Endothelial cell of umbilical vein (primary cell): ENCODE measurements at regions not wholly inside any gene's neighbourhood (a gene's known extent, or its start where the extent isn't known, plus 50 kb on each side); places are given as distances from the start of the nearest gene placed in this dataset.

ENCODE experiments used
- BruUV-seq: library from RNA; stranded (reverse); fragments of 400-500 nt; replicated peaks from 2 replicates; lab custom pipeline; 2021; lab: Mats Ljungman, UMichigan
- CTCF ChIA-PET: fragments of 300-600, 350-600 bp; sonication (Branson Sonifier 250); formaldehyde crosslinking; loops from one replicate; lab custom pipeline; 2021; ENCODE audit warnings: antibody characterized with exemption, inconsistent platforms; lab: Charles Lee
- POLR2A ChIA-PET: fragments of 300-600, 350-600 bp; sonication (Branson Sonifier 250); formaldehyde crosslinking; loops from one replicate; lab custom pipeline; 2021; ENCODE audit warnings: antibody characterized with exemption, inconsistent platforms; lab: Charles Lee
- DNase-seq: peaks from one replicate; pipeline ENCODE4 v3.0.0-alpha.2; 2011; ENCODE audit warnings: low read depth, low spot score
- FAIRE-seq: peaks from 2 replicates; lab custom pipeline; 2011; peaks lifted over from hg19 to GRCh38; lab: Jason Lieb, UNC
- H2AFZ ChIP-seq: 2 replicates; pipeline ENCODE4 v1.6.0; 2012; ENCODE audit warnings: low read depth, low read length, control low read depth, inconsistent platforms
- H3K27ac ChIP-seq: 2 replicates; pipeline ENCODE4 v1.5.1; 2011; ENCODE audit warnings: low read depth, mild to moderate bottlenecking, control low read depth, low read length, moderate library complexity; ENCODE audit not compliant: insufficient read depth
- H3K27me3 ChIP-seq, 2 experiments: 2 replicates each; pipeline versions ENCODE4 v1.6.0 to v1.6.1; 2011; ENCODE audit warnings: low read length in 2 of 2, mixed read lengths in 1 of 2; ENCODE audit not compliant: control insufficient read depth in 2 of 2, insufficient read depth in 2 of 2
- H3K36me3 ChIP-seq, 2 experiments: 2 replicates in 1 of 2; 3 replicates in 1 of 2; pipeline ENCODE4 v1.5.1; 2011; ENCODE audit warnings: low read length in 2 of 2, mild to moderate bottlenecking in 1 of 2, moderate library complexity in 1 of 2; ENCODE audit not compliant: control insufficient read depth in 2 of 2, insufficient read depth in 2 of 2; ENCODE audit errors: extremely low read depth in 1 of 2
- H3K4me1 ChIP-seq: 3 replicates; pipeline ENCODE4 v1.5.1; 2011; ENCODE audit warnings: mild to moderate bottlenecking, low read length; ENCODE audit not compliant: control insufficient read depth, insufficient read depth; ENCODE audit errors: extremely low read depth
- H3K4me2 ChIP-seq: 2 replicates; pipeline ENCODE4 v1.6.1; 2011; ENCODE audit warnings: low read length, control low read depth, mixed read lengths; ENCODE audit not compliant: insufficient read depth
- H3K4me3 ChIP-seq, 3 experiments: fragments of 200-600 bp in 1 of 3; sonication (generic), shearing (Covaris generic) in 1 of 3; replicated peaks in 1 of 3; 2 replicates each; pipeline ENCODE4 v1.5.1; 2011 to 2016; ENCODE audit warnings: control low read depth in 3 of 3, low read length in 3 of 3, mild to moderate bottlenecking in 2 of 3, inconsistent platforms in 1 of 3, low read depth in 1 of 3, moderate library complexity in 1 of 3; ENCODE audit not compliant: insufficient read depth in 1 of 3
- H3K79me2 ChIP-seq: 2 replicates; pipeline ENCODE4 v1.6.0; 2012; ENCODE audit warnings: low read length, inconsistent platforms; ENCODE audit not compliant: control insufficient read depth, insufficient read depth
- H3K9ac ChIP-seq: replicated peaks from 2 replicates; pipeline ENCODE3; 2011; ENCODE audit warnings: low read length, control low read depth; ENCODE audit not compliant: insufficient read depth; ENCODE audit errors: extremely low read depth
- H3K9me1 ChIP-seq: replicated peaks from 3 replicates; pipeline ENCODE4 v1.6.0; 2011; ENCODE audit warnings: mild to moderate bottlenecking, low read length; ENCODE audit not compliant: control insufficient read depth, insufficient read depth; ENCODE audit errors: extremely low read depth
- H3K9me3 ChIP-seq: replicated peaks from 2 replicates; pipeline ENCODE4 v1.5.1; 2012; ENCODE audit warnings: low read length, inconsistent platforms; ENCODE audit not compliant: control insufficient read depth, insufficient read depth
- H4K20me1 ChIP-seq: replicated peaks from 2 replicates; pipeline ENCODE3; 2011; ENCODE audit warnings: mild to moderate bottlenecking, low read length; ENCODE audit not compliant: control insufficient read depth, insufficient read depth; ENCODE audit errors: extremely low read depth
- EZH2 ChIP-seq: IDR thresholded peaks from 2 replicates; pipeline ENCODE4 v1.6.1; 2012; ENCODE audit warnings: borderline replicate concordance, low read depth, mild to moderate bottlenecking, moderate library complexity, low read length, inconsistent platforms; ENCODE audit not compliant: severe bottlenecking
- FOS ChIP-seq: IDR thresholded peaks from 2 replicates; pipeline ENCODE4 v1.6.1; 2011; ENCODE audit warnings: mild to moderate bottlenecking, low read length, moderate library complexity, borderline replicate concordance; ENCODE audit not compliant: insufficient read depth
- GATA2 ChIP-seq: IDR thresholded peaks from 2 replicates; pipeline ENCODE4 v1.7.0; 2011; ENCODE audit warnings: low read depth, mild to moderate bottlenecking, moderate library complexity, mixed read lengths, low read length; ENCODE audit not compliant: insufficient read length, insufficient read depth
- JUN ChIP-seq: IDR thresholded peaks from 2 replicates; pipeline ENCODE4 v1.6.1; 2011; ENCODE audit warnings: borderline replicate concordance, low read depth; ENCODE audit not compliant: insufficient read length, insufficient read depth
- MYC ChIP-seq: IDR thresholded peaks from one replicate; pipeline ENCODE4 v1.6.1; 2011; ENCODE audit warnings: mild to moderate bottlenecking, low read depth, low read length
- POLR2A ChIP-seq: IDR thresholded peaks from 2 replicates; pipeline ENCODE4 v1.6.1; 2012; ENCODE audit warnings: low read depth, mild to moderate bottlenecking, control low read depth, low read length
- POLR2AphosphoS5 ChIP-seq: IDR thresholded peaks from 2 replicates; pipeline ENCODE4 v1.6.1; 2012; ENCODE audit warnings: low read depth, mild to moderate bottlenecking, control low read depth, low read length, moderate library complexity; ENCODE audit not compliant: insufficient read depth
- dilution Hi-C: fragments of 300-500 bp; cut with MboI; formaldehyde crosslinking; loops from one replicate; pipeline ENCODE4 v1.15.0; 2019; ENCODE audit warnings: low sequenced_read_pairs; ENCODE audit not compliant: extremely low pct_ligation_motif_present
- intact Hi-C: fragments of 100-400 bp; cut with micrococcal nuclease; formaldehyde crosslinking; loops from one replicate; pipeline ENCODE4 v1.10.0; 2022
- TF ChIP-seq, protein P1 (sequence below), 2 donors: IDR thresholded peaks; 1 replicate in 1 of 2; 2 replicates in 1 of 2; pipeline ENCODE4 v1.5.1; 2011; ENCODE audit warnings: low read length in 2 of 2, mild to moderate bottlenecking in 2 of 2, moderate library complexity in 2 of 2, control low read depth in 1 of 2, inconsistent platforms in 1 of 2, low read depth in 1 of 2; ENCODE audit not compliant: insufficient read depth in 1 of 2; ENCODE audit errors: extremely low read depth in 1 of 2
- TF ChIP-seq, protein P2 (sequence below): IDR thresholded peaks from 2 replicates; pipeline ENCODE4 v1.6.1; 2011; ENCODE audit not compliant: insufficient read depth, insufficient read length

GRCh38 chr13:105327581-105328126 is 1207.8 kb downstream of the EFNB2 start:
- no peak for FAIRE-seq
- no peaks in the 10 kb centered on the region for H3K9me1 ChIP-seq
- H2AFZ ChIP-seq: no peak overlapping the region
- H3K36me3 ChIP-seq: no peaks in the 10 kb centered on the region
- no peaks in the 10 kb centered on the region for H3K79me2 ChIP-seq
- intact Hi-C loops (no loop called here), dilution Hi-C loops (no loop called here)
- no peak for TF ChIP-seq POLR2A
- no peak for TF ChIP-seq MYC
- TF ChIP-seq GATA2: no peak
- TF ChIP-seq FOS: no peak
- no peak for TF ChIP-seq POLR2AphosphoS5
- TF ChIP-seq, protein P1, sequence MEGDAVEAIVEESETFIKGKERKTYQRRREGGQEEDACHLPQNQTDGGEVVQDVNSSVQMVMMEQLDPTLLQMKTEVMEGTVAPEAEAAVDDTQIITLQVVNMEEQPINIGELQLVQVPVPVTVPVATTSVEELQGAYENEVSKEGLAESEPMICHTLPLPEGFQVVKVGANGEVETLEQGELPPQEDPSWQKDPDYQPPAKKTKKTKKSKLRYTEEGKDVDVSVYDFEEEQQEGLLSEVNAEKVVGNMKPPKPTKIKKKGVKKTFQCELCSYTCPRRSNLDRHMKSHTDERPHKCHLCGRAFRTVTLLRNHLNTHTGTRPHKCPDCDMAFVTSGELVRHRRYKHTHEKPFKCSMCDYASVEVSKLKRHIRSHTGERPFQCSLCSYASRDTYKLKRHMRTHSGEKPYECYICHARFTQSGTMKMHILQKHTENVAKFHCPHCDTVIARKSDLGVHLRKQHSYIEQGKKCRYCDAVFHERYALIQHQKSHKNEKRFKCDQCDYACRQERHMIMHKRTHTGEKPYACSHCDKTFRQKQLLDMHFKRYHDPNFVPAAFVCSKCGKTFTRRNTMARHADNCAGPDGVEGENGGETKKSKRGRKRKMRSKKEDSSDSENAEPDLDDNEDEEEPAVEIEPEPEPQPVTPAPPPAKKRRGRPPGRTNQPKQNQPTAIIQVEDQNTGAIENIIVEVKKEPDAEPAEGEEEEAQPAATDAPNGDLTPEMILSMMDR (IDR thresholded peaks at IDR 0.05; ENCODE audit: extremely low read depth in 1 of 2, insufficient read depth in 1 of 2, low read depth in 1 of 2, low read length in 2 of 2): no peak
- TF ChIP-seq, protein P2, sequence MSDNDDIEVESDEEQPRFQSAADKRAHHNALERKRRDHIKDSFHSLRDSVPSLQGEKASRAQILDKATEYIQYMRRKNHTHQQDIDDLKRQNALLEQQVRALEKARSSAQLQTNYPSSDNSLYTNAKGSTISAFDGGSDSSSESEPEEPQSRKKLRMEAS: no peak
- TF ChIP-seq EZH2: no peak
- no peak for TF ChIP-seq JUN
- H3K9ac ChIP-seq: no peak overlapping the region
- no peak overlapping the region for H3K27ac ChIP-seq
- no TSS peak for BruUV-seq
- H3K4me1 ChIP-seq: no peaks in the 10 kb centered on the region
- no peak overlapping the region for H3K4me3 ChIP-seq
- CTCF ChIA-PET: interaction anchor here (1.3 kb wide), 1 partner anchor 554 kb away, joined by 3 read pairs; no protein-coding TSS in a partner anchor
- no peaks in the 10 kb centered on the region for H3K27me3 ChIP-seq
- no peaks in the 10 kb centered on the region for H3K9me3 ChIP-seq
- POLR2A ChIA-PET: interaction anchor here (0.7 kb wide), 1 partner anchor 749 kb away, joined by 3 read pairs; no protein-coding TSS in a partner anchor
- no peaks in the 10 kb centered on the region for H4K20me1 ChIP-seq
- no peak overlapping the region for H3K4me2 ChIP-seq
- DNase-seq: no peak
